SK-N-SH treated with all-trans-retinoic acid at 6 μM for 48 hours (cell line): ENCODE measurements at regions not wholly inside any gene's neighbourhood (a gene's known extent, or its start where the extent isn't known, plus 50 kb on each side); places are given as distances from the start of the nearest gene placed in this dataset.

Source experiments
- ATAC-seq: fragments of 200-7000 bp; cut with Tn5 transposase; 3 replicates; pipeline ENCODE4 v1.9.1; 2020; ENCODE audit warnings: mild to moderate bottlenecking, moderate library complexity
- ARNTL ChIP-seq: fragments of 450-650 bp; formaldehyde crosslinking; IDR thresholded peaks from 2 replicates; pipeline ENCODE4 v1.5.0; 2020; ENCODE audit warnings: low read depth, mild to moderate bottlenecking, moderate library complexity, borderline replicate concordance
- CSDC2 ChIP-seq: fragments of 250-450 bp; sonication (Bioruptor Pico); IDR thresholded peaks from 2 replicates; pipeline ENCODE4 v1.5.0; 2020; ENCODE audit warnings: mild to moderate bottlenecking, moderate library complexity
- ESRRG ChIP-seq: fragments of 250-450 bp; sonication (Bioruptor Pico); IDR thresholded peaks from 2 replicates; pipeline ENCODE4 v1.6.1; 2021; ENCODE audit warnings: mild to moderate bottlenecking
- GLIS3 ChIP-seq: fragments of 250-450 bp; sonication (Bioruptor Pico); IDR thresholded peaks from 2 replicates; pipeline ENCODE4 v1.5.0; 2020; ENCODE audit warnings: mild to moderate bottlenecking, moderate library complexity
- ISL1 ChIP-seq: fragments of 250-450 bp; sonication (Bioruptor Pico); IDR thresholded peaks from 2 replicates; pipeline ENCODE4 v2.1.2; 2022; ENCODE audit warnings: mild to moderate bottlenecking, moderate library complexity
- OSR1 ChIP-seq: fragments of 250-450 bp; sonication (Bioruptor Pico); IDR thresholded peaks from 2 replicates; pipeline ENCODE4 v1.8.0; 2022; ENCODE audit warnings: moderate library complexity, mild to moderate bottlenecking, inconsistent platforms
- PATZ1 ChIP-seq: fragments of 250-450 bp; sonication (Bioruptor Pico); IDR thresholded peaks from 2 replicates; pipeline ENCODE4 v1.8.0; 2020; ENCODE audit warnings: mild to moderate bottlenecking, moderate library complexity, borderline replicate concordance
- PPARA ChIP-seq: fragments of 250-450 bp; sonication (Bioruptor Pico); IDR thresholded peaks from 2 replicates; pipeline ENCODE4 v1.5.0; 2020; ENCODE audit warnings: mild to moderate bottlenecking, borderline replicate concordance
- RARB ChIP-seq: fragments of 250-450 bp; sonication (Bioruptor Pico); IDR thresholded peaks from 2 replicates; pipeline ENCODE4 v1.8.0; 2021; ENCODE audit warnings: mild to moderate bottlenecking, moderate library complexity
- TOX ChIP-seq: fragments of 250-450 bp; sonication (Bioruptor Pico); IDR thresholded peaks from 2 replicates; pipeline ENCODE4 v1.8.0; 2021; ENCODE audit warnings: mild to moderate bottlenecking, moderate library complexity, borderline replicate concordance
- ZC3H10 ChIP-seq: fragments of 250-450 bp; sonication (Bioruptor Pico); IDR thresholded peaks from 2 replicates; pipeline ENCODE4 v1.5.1; 2021; ENCODE audit warnings: mild to moderate bottlenecking, moderate library complexity
- ZFP30 ChIP-seq: fragments of 450-650 bp; formaldehyde crosslinking; IDR thresholded peaks from 2 replicates; pipeline ENCODE4 v1.5.0; 2022; ENCODE audit warnings: mild to moderate bottlenecking, moderate library complexity
- ZNF565 ChIP-seq: fragments of 450-650 bp; formaldehyde crosslinking; conservative IDR thresholded peaks from 2 replicates; pipeline ENCODE4 v1.5.0; 2020; ENCODE audit warnings: low read depth, mild to moderate bottlenecking, moderate library complexity
- ZNF70 ChIP-seq: fragments of 450-650 bp; formaldehyde crosslinking; IDR thresholded peaks from 2 replicates; pipeline ENCODE4 v1.5.0; 2020; ENCODE audit warnings: mild to moderate bottlenecking, moderate library complexity
- ZNF8 ChIP-seq: fragments of 450-650 bp; formaldehyde crosslinking; IDR thresholded peaks from 2 replicates; pipeline ENCODE4 v1.5.0; 2020; ENCODE audit warnings: mild to moderate bottlenecking, moderate library complexity
- TF ChIP-seq, protein P1 (sequence below): fragments of 250-450 bp; sonication (Bioruptor Pico); IDR thresholded peaks from 2 replicates; pipeline ENCODE4 v1.5.0; 2020; ENCODE audit warnings: mild to moderate bottlenecking, moderate library complexity
- TF ChIP-seq, protein P2 (sequence below): fragments of 250-450 bp; sonication (Bioruptor Pico); IDR thresholded peaks from 2 replicates; pipeline ENCODE4 v1.5.1; 2021; ENCODE audit warnings: mild to moderate bottlenecking, moderate library complexity
- TF ChIP-seq, protein P3 (sequence below): fragments of 250-450 bp; sonication (Bioruptor Pico); IDR thresholded peaks from 2 replicates; pipeline ENCODE4 v1.5.1; 2020; ENCODE audit warnings: low read depth, mild to moderate bottlenecking, moderate library complexity
- TF ChIP-seq, protein P4 (sequence below): fragments of 250-450 bp; sonication (Bioruptor Pico); IDR thresholded peaks from 2 replicates; pipeline ENCODE4 v1.8.0; 2021; ENCODE audit warnings: low read depth, mild to moderate bottlenecking, moderate library complexity, borderline replicate concordance

- TF ChIP-seq TOX (CRISPR knock-in tag) = no peak
- no peak for TF ChIP-seq CSDC2
- TF ChIP-seq, protein P1, sequence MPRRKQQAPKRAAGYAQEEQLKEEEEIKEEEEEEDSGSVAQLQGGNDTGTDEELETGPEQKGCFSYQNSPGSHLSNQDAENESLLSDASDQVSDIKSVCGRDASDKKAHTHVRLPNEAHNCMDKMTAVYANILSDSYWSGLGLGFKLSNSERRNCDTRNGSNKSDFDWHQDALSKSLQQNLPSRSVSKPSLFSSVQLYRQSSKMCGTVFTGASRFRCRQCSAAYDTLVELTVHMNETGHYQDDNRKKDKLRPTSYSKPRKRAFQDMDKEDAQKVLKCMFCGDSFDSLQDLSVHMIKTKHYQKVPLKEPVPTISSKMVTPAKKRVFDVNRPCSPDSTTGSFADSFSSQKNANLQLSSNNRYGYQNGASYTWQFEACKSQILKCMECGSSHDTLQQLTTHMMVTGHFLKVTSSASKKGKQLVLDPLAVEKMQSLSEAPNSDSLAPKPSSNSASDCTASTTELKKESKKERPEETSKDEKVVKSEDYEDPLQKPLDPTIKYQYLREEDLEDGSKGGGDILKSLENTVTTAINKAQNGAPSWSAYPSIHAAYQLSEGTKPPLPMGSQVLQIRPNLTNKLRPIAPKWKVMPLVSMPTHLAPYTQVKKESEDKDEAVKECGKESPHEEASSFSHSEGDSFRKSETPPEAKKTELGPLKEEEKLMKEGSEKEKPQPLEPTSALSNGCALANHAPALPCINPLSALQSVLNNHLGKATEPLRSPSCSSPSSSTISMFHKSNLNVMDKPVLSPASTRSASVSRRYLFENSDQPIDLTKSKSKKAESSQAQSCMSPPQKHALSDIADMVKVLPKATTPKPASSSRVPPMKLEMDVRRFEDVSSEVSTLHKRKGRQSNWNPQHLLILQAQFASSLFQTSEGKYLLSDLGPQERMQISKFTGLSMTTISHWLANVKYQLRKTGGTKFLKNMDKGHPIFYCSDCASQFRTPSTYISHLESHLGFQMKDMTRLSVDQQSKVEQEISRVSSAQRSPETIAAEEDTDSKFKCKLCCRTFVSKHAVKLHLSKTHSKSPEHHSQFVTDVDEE (CRISPR knock-in tag) = no peak
- TF ChIP-seq GLIS3 (CRISPR knock-in tag) = no peak
- no peak for TF ChIP-seq ZNF70 (CRISPR knock-in tag)
- TF ChIP-seq ZFP30 (CRISPR knock-in tag) = no peak
- no peak for TF ChIP-seq RARB
- TF ChIP-seq OSR1 (CRISPR knock-in tag) = no peak
- TF ChIP-seq, all 23 proteins: peak for 0
- peak; percentile 96 for ATAC-seq
Measured at GRCh38 chr3:124467980-124468902, 262.0 kb upstream of the UMPS start.

GRCh38 chr3:124469555-124469954 lies 260.7 kb upstream of the UMPS start:
- no peak for ATAC-seq
- TF ChIP-seq ZNF70 (CRISPR knock-in tag) = no peak
- TF ChIP-seq, protein P2, sequence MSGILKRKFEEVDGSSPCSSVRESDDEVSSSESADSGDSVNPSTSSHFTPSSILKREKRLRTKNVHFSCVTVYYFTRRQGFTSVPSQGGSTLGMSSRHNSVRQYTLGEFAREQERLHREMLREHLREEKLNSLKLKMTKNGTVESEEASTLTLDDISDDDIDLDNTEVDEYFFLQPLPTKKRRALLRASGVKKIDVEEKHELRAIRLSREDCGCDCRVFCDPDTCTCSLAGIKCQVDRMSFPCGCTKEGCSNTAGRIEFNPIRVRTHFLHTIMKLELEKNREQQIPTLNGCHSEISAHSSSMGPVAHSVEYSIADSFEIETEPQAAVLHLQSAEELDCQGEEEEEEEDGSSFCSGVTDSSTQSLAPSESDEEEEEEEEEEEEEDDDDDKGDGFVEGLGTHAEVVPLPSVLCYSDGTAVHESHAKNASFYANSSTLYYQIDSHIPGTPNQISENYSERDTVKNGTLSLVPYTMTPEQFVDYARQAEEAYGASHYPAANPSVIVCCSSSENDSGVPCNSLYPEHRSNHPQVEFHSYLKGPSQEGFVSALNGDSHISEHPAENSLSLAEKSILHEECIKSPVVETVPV = no peak
- no peak for TF ChIP-seq PATZ1 (CRISPR knock-in tag)
- TF ChIP-seq TOX (CRISPR knock-in tag) = no peak
- TF ChIP-seq GLIS3 (CRISPR knock-in tag) = no peak
- TF ChIP-seq, protein P3, sequence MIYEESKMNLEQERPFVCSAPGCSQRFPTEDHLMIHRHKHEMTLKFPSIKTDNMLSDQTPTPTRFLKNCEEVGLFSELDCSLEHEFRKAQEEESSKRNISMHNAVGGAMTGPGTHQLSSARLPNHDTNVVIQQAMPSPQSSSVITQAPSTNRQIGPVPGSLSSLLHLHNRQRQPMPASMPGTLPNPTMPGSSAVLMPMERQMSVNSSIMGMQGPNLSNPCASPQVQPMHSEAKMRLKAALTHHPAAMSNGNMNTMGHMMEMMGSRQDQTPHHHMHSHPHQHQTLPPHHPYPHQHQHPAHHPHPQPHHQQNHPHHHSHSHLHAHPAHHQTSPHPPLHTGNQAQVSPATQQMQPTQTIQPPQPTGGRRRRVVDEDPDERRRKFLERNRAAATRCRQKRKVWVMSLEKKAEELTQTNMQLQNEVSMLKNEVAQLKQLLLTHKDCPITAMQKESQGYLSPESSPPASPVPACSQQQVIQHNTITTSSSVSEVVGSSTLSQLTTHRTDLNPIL (CRISPR knock-in tag) = no peak
- no peak for TF ChIP-seq ESRRG (CRISPR knock-in tag)
- no peak for TF ChIP-seq PPARA (CRISPR knock-in tag)
- TF ChIP-seq ISL1 (CRISPR knock-in tag) = no peak

GRCh38 chr3:124478830-124479229 lies 251.4 kb upstream of the UMPS start:
- no peak for ATAC-seq

DNA sequence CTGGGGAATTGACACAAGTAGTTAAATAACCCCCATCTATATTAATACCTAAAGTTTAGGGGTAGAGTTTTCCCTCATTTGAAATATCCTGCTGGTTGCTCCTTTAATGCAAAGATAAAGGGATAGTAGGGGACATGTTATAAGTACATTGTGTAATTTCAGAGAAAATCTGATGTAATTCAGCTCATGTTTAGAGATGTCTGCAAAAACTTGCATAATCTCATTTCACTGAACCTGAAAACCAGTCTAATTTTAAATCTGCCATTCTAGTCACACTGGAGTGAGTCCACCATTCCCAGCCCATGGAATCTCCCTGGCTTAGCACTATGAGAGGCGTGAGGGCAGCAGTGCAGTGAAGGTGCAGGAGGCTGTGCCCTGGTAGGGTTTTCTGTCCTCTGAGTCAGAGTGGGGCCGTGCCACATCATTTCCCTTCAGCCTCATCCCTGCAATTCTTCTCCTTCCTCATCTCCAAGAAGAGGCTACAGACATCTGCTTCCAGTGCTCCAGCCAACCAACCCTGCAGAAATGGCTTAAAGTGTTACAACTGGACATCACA lies 246.3 kb upstream of the UMPS start:
- no peak for ATAC-seq
- TF ChIP-seq ZC3H10 (CRISPR knock-in tag) (no peak), ZNF565 (CRISPR knock-in tag) (no peak), ARNTL (CRISPR knock-in tag) (no peak), ZNF8 (no peak), RARB (no peak), ISL1 (CRISPR knock-in tag) (no peak), CSDC2 (no peak), PATZ1 (CRISPR knock-in tag) (no peak)
- TF ChIP-seq, protein P4, sequence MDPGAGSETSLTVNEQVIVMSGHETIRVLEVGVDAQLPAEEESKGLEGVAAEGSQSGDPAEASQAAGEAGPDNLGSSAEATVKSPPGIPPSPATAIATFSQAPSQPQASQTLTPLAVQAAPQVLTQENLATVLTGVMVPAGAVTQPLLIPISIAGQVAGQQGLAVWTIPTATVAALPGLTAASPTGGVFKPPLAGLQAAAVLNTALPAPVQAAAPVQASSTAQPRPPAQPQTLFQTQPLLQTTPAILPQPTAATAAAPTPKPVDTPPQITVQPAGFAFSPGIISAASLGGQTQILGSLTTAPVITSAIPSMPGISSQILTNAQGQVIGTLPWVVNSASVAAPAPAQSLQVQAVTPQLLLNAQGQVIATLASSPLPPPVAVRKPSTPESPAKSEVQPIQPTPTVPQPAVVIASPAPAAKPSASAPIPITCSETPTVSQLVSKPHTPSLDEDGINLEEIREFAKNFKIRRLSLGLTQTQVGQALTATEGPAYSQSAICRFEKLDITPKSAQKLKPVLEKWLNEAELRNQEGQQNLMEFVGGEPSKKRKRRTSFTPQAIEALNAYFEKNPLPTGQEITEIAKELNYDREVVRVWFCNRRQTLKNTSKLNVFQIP = no peak
- TF ChIP-seq, protein P1 (CRISPR knock-in tag) = no peak

More at GRCh38 chr3:124478830-124479229, 251.4 kb upstream of the UMPS start:
- no peak for TF ChIP-seq OSR1 (CRISPR knock-in tag)
- no peak for TF ChIP-seq ZFP30 (CRISPR knock-in tag)
- no peak for TF ChIP-seq ESRRG (CRISPR knock-in tag)
- TF ChIP-seq ZNF565 (CRISPR knock-in tag) = no peak
- no peak for TF ChIP-seq CSDC2
